Coronary artery (tissue), 2 donors: ENCODE measurements at regions not wholly inside any gene's neighbourhood (a gene's known extent, or its start where the extent isn't known, plus 50 kb on each side); places are given as distances from the start of the nearest gene placed in this dataset.

Experiments used
- DNase-seq: peaks from one replicate; pipeline ENCODE4 v3.0.0-alpha.2; 2017; ENCODE audit warnings: low spot score
- H3K27ac ChIP-seq, 2 donors: fragments of 200-600 bp; sonication (generic); one replicate each; pipeline ENCODE4 v1.5.1; 2016 to 2019
- H3K4me3 ChIP-seq: fragments of 200-600 bp; sonication (generic); 2 replicates; pipeline ENCODE4 v1.5.1; 2016; ENCODE audit warnings: mild to moderate bottlenecking, moderate library complexity
- TF ChIP-seq, protein P1 (sequence below): fragments of 200-600 bp; sonication (generic); IDR thresholded peaks from one replicate; pipeline ENCODE4 v1.5.1; 2019; ENCODE audit warnings: antibody characterized with exemption

DNA sequence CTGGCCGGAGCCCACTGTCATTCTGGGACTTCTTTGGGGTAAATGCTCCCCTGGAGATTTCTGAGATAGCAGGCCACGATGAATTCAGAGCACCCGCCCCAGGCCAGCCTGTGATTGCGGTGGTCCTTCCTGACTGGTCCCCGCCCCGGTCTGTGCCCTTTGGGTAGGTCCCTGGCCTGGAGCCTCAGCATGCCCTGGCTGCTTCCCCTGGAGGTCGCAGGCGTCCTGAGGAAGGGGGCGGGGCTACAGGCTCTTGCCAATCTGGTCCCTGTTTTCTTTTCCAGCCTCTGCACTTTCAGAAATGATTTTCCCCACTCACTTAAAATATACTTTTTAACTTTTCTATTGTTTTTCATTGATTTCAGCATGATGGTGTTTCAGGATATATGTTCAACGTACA lies 250.2 kb upstream of the ATP10A start:
- Histone ChIP-seq H3K27ac (no peak overlapping the region), H3K4me3 (no peak overlapping the region)
- TF ChIP-seq, protein P1, sequence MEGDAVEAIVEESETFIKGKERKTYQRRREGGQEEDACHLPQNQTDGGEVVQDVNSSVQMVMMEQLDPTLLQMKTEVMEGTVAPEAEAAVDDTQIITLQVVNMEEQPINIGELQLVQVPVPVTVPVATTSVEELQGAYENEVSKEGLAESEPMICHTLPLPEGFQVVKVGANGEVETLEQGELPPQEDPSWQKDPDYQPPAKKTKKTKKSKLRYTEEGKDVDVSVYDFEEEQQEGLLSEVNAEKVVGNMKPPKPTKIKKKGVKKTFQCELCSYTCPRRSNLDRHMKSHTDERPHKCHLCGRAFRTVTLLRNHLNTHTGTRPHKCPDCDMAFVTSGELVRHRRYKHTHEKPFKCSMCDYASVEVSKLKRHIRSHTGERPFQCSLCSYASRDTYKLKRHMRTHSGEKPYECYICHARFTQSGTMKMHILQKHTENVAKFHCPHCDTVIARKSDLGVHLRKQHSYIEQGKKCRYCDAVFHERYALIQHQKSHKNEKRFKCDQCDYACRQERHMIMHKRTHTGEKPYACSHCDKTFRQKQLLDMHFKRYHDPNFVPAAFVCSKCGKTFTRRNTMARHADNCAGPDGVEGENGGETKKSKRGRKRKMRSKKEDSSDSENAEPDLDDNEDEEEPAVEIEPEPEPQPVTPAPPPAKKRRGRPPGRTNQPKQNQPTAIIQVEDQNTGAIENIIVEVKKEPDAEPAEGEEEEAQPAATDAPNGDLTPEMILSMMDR: no peak
- no peak for DNase-seq

DNA sequence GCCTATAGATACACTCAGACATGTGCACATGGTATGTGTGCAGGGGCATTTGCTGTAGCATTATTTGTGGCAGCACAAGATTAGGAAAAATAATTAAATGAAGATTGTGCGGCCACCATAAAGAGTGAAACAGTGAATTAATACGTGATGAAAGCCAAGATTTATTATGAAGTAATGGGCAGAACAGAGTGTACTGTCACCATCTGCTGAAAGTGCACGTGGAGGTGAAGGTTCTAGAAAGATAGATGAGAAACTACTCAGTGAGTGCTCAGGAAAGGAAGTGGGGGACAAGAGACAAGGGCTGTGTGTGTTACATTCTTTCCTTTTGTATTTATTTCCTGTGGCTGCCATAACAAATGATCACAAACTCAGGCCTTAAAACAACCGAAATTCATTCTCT lies 246.1 kb upstream of the ATP10A start:
- no peak overlapping the region for H3K4me3 ChIP-seq
- DNase-seq: no peak
- no peak overlapping the region for H3K27ac ChIP-seq
- TF ChIP-seq, protein P1: no peak

DNA sequence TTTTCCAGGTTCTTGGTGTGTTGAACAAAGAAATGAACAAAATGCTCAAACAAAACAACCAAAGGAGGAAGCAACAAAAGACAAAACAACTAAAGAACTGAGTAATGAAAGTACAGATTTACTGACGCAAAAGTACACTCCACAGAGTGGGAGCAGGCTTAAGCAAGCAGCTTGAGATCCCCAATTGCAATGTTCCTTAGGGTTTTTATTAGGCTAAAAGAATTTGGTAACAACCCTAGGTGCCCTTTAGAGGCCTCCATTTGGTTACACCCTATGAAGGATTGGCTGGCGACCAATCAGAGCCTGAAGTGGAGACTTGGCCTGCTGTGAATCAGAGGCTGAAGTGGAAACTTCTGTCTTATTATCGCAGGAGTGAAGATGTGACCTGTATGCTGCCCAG lies 243.4 kb upstream of the ATP10A start:
- TF ChIP-seq, protein P1: no peak
- Histone ChIP-seq H3K4me3 (no peak overlapping the region), H3K27ac (no peak overlapping the region)
- DNase-seq: no peak

DNA sequence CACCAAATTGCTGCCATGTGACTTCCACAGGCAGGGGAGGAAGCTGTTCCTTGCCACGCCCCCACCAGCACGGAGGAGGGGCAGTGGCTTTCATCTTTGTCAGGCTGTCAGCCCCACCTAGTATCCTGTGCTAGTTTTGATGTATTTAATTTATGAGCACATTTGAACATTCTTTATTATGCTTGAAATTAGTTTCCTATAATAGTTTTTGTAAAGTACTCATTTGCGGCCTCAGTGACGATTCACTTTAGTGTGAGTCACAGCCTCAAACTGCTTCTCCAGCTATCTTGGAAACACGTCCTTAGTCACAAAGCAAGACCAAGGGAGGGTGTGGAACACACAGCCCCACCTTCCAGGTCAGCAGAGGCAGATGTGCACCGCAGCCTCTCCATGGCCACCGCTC lies 239.9 kb upstream of the ATP10A start:
- no peak overlapping the region for H3K27ac ChIP-seq
- no peak for DNase-seq
- no peak overlapping the region for H3K4me3 ChIP-seq
- TF ChIP-seq, protein P1: no peak

DNA sequence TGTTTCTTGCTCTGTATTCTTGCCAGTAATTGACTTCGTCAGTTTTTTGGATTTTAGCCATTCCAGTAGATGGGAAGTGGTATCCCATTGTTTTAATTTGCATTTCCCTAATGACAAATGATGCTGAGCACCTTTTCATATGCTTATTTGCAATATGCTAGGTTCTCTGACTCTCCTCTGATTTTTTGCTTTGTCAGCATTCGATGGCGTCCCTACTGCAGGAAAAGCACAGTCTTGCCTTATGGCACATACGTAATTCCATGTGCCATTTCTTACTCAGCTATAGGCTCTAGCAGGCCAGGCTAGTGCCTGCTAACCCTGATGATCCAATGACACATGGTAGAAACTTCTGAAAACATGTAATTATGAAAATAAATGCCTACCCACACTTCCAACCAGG lies 239.2 kb upstream of the ATP10A start:
- TF ChIP-seq, protein P1: no peak
- DNase-seq: no peak
- no peak overlapping the region for H3K4me3 ChIP-seq
- no peak overlapping the region for H3K27ac ChIP-seq

DNA sequence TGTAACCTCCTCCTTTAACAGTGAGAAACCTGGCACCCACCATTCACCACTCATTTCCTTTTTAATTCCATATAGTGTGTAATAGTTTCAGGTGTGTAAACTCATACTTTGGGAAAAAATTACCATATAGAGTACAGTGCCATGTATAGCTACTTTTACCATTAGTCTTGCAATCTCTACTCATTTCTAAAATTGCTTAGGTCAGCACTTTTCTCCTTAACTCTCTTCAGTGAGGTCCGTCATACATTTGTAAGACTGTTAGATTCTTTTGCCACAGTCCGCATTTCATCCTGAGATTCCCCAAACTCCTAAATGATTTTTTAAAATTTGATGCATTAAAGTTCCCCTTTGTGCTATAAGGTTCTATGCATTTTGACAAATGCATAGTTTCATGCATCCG lies 238.3 kb upstream of the ATP10A start:
- no peak overlapping the region for H3K4me3 ChIP-seq
- TF ChIP-seq, protein P1: no peak
- no peak overlapping the region for H3K27ac ChIP-seq
- no peak for DNase-seq

DNA sequence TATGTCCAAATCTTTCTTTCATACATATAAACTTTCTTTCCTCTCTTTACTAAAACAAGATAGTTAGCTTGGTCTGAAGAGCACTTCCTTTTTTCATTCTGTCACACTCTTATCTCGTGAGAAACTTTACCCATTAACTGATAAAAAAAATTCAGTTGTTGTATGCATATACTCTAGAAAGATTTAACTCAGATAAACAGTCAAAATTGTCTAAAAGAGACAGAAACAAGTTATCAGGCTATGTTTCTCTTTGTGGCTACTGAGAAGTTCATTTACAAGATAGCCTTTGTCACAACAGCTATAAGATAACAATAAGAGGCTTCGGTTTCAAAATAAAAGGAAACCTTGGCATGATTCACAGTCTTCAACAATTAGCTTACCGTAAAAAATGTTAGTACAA lies 235.7 kb upstream of the ATP10A start:
- TF ChIP-seq, protein P1: no peak
- DNase-seq: no peak
- Histone ChIP-seq H3K4me3 (no peak overlapping the region), H3K27ac (no peak overlapping the region)
